ENCODE measurements at regions not wholly inside any gene's neighbourhood (a gene's known extent, or its start where the extent isn't known, plus 50 kb on each side); places are given as distances from the start of the nearest gene placed in this dataset.

- TF ChIP-seq, protein P1, sequence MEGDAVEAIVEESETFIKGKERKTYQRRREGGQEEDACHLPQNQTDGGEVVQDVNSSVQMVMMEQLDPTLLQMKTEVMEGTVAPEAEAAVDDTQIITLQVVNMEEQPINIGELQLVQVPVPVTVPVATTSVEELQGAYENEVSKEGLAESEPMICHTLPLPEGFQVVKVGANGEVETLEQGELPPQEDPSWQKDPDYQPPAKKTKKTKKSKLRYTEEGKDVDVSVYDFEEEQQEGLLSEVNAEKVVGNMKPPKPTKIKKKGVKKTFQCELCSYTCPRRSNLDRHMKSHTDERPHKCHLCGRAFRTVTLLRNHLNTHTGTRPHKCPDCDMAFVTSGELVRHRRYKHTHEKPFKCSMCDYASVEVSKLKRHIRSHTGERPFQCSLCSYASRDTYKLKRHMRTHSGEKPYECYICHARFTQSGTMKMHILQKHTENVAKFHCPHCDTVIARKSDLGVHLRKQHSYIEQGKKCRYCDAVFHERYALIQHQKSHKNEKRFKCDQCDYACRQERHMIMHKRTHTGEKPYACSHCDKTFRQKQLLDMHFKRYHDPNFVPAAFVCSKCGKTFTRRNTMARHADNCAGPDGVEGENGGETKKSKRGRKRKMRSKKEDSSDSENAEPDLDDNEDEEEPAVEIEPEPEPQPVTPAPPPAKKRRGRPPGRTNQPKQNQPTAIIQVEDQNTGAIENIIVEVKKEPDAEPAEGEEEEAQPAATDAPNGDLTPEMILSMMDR (conservative IDR thresholded peaks at IDR 0.05), result no peak
- TF ChIP-seq EZH2 (IDR thresholded peaks at IDR 0.05; ENCODE audit: low read depth), result no peak
Measured at GRCh38 chr13:22690756-22691155, 490.0 kb upstream of the SGCG start.
